ENCODE measurements at regions not wholly inside any gene's neighbourhood (a gene's known extent, or its start where the extent isn't known, plus 50 kb on each side); places are given as distances from the start of the nearest gene placed in this dataset.

DNA sequence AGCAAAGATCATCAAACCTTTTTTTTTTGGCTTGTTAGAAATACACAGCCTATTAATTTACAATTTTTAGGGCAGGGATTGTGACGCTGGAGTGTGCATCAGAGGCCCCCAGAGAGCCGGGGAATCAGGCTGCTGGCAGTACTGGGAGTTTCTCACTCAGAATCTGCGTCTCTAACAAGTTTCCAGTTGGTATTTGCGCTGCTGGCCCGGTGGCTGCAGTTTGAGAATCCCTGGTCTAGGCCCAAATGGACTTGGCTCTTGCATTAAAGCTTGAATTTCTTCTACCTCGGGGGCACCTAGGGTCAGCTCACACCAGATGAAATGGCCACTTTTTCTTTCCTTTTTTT is 150.9 kb upstream of the CIBAR2 start:
- no peak for TF ChIP-seq TAF1 (IDR thresholded peaks at IDR 0.05; ENCODE audit: borderline replicate concordance, insufficient read depth, low read length)
- TF ChIP-seq POLR2AphosphoS5 (IDR thresholded peaks at IDR 0.05; ENCODE audit: low read depth, low read length): 0 out of 2 replicates have a peak, but pooled peaks have one; percentile 27
